SK-N-DZ (cell line): ENCODE measurements at regions not wholly inside any gene's neighbourhood (a gene's known extent, or its start where the extent isn't known, plus 50 kb on each side); places are given as distances from the start of the nearest gene placed in this dataset.

ENCODE experiments used
- DNase-seq: peaks from one replicate; pipeline ENCODE4 v3.0.0-alpha.2; 2015; ENCODE audit warnings: low spot score

- no peak for DNase-seq
Measured at GRCh38 chr1:106534612-106535011, 521.9 kb upstream of the PRMT6 start.

- no peak for DNase-seq
Measured at GRCh38 chr1:106536741-106537140, 519.7 kb upstream of the PRMT6 start.

- DNase-seq, result no peak
Measured at GRCh38 chr1:106548726-106549125, 507.7 kb upstream of the PRMT6 start.

GRCh38 chr1:106554294-106554693, 502.2 kb upstream of the PRMT6 start:
- DNase-seq, result no peak

- no peak for DNase-seq
Measured at GRCh38 chr1:106555571-106555970, 500.9 kb upstream of the PRMT6 start.

GRCh38 chr1:106564192-106564591, 492.3 kb upstream of the PRMT6 start:
- no peak for DNase-seq

- no peak for DNase-seq
Measured at GRCh38 chr1:106568201-106568974, 488.1 kb upstream of the PRMT6 start.

GRCh38 chr1:106571109-106571508, 485.4 kb upstream of the PRMT6 start:
- DNase-seq, result no peak

GRCh38 chr1:106584107-106584506, 472.4 kb upstream of the PRMT6 start:
- DNase-seq, result no peak

GRCh38 chr1:106584676-106585075, 471.8 kb upstream of the PRMT6 start:
- DNase-seq, result no peak

- DNase-seq, result no peak
Measured at GRCh38 chr1:106600626-106601025, 455.8 kb upstream of the PRMT6 start.

GRCh38 chr1:106603616-106604015, 452.9 kb upstream of the PRMT6 start:
- DNase-seq, result no peak

- DNase-seq, result no peak
Measured at GRCh38 chr1:106608841-106609240, 447.6 kb upstream of the PRMT6 start.

GRCh38 chr1:106613068-106613467, 443.4 kb upstream of the PRMT6 start:
- DNase-seq, result no peak

GRCh38 chr1:106613861-106614260, 442.6 kb upstream of the PRMT6 start:
- DNase-seq, result no peak

- DNase-seq, result no peak
Measured at GRCh38 chr1:106615473-106615872, 441.0 kb upstream of the PRMT6 start.

- DNase-seq, result no peak
Measured at GRCh38 chr1:106619080-106619826, 437.2 kb upstream of the PRMT6 start.

- DNase-seq, result no peak
Measured at GRCh38 chr1:106619827-106620134, 436.7 kb upstream of the PRMT6 start.

GRCh38 chr1:106620521-106620954, 435.9 kb upstream of the PRMT6 start:
- DNase-seq, result no peak

- no peak for DNase-seq
Measured at GRCh38 chr1:106621853-106622252, 434.6 kb upstream of the PRMT6 start.

GRCh38 chr1:106637566-106637965, 418.9 kb upstream of the PRMT6 start:
- no peak for DNase-seq

- no peak for DNase-seq
Measured at GRCh38 chr1:106646261-106646784, 410.2 kb upstream of the PRMT6 start.

GRCh38 chr1:106646816-106647215, 409.7 kb upstream of the PRMT6 start:
- DNase-seq, result no peak
